ENCODE measurements at regions not wholly inside any gene's neighbourhood (a gene's known extent, or its start where the extent isn't known, plus 50 kb on each side); places are given as distances from the start of the nearest gene placed in this dataset.

GRCh38 chr12:42705863-42706262, 116.3 kb upstream of the PRICKLE1 start:
- FAIRE-seq, result no peak
- peak; percentile 46 for DNase-seq (ENCODE audit: insufficient read length, low spot score)

GRCh38 chr12:42704810-42705401, 115.4 kb upstream of the PRICKLE1 start:
- no peak for FAIRE-seq
- DNase-seq (ENCODE audit: insufficient read length, low spot score), result no peak

GRCh38 chr12:42704340-42704739, 114.8 kb upstream of the PRICKLE1 start:
- DNase-seq (ENCODE audit: insufficient read length, low spot score), result no peak

GRCh38 chr12:42701084-42701483, 111.5 kb upstream of the PRICKLE1 start:
- no peak for FAIRE-seq
- no peak for DNase-seq (ENCODE audit: insufficient read length, low spot score)

More at GRCh38 chr12:42704340-42704739, 114.8 kb upstream of the PRICKLE1 start:
- FAIRE-seq, result no peak

GRCh38 chr12:42698213-42698612, 108.7 kb upstream of the PRICKLE1 start:
- no peak for FAIRE-seq
- no peak for DNase-seq (ENCODE audit: insufficient read length, low spot score)

- DNase-seq (ENCODE audit: insufficient read length, low spot score), result no peak
Measured at GRCh38 chr12:42696406-42697149, 107.0 kb upstream of the PRICKLE1 start.

GRCh38 chr12:42695490-42695995, 106.0 kb upstream of the PRICKLE1 start:
- DNase-seq (ENCODE audit: insufficient read length, low spot score), result no peak
- no peak for FAIRE-seq

More at GRCh38 chr12:42696406-42697149, 107.0 kb upstream of the PRICKLE1 start:
- no peak for FAIRE-seq

GRCh38 chr12:42692749-42693148, 103.2 kb upstream of the PRICKLE1 start:
- DNase-seq (ENCODE audit: insufficient read length, low spot score), result no peak
- no peak for FAIRE-seq

- DNase-seq (ENCODE audit: insufficient read length, low spot score) (no peak), FAIRE-seq (no peak)
Measured at GRCh38 chr12:42691991-42692557, 102.5 kb upstream of the PRICKLE1 start.

GRCh38 chr12:42690264-42690663, 100.7 kb upstream of the PRICKLE1 start:
- FAIRE-seq, result no peak
- DNase-seq (ENCODE audit: insufficient read length, low spot score), result no peak

- DNase-seq (ENCODE audit: insufficient read length, low spot score) (no peak), FAIRE-seq (no peak)
Measured at GRCh38 chr12:42689699-42690098, 100.2 kb upstream of the PRICKLE1 start.

GRCh38 chr12:42686514-42687172, 97.1 kb upstream of the PRICKLE1 start:
- DNase-seq (ENCODE audit: insufficient read length, low spot score) (no peak), FAIRE-seq (no peak)

- FAIRE-seq, result no peak
- no peak for DNase-seq (ENCODE audit: insufficient read length, low spot score)
Measured at GRCh38 chr12:42684802-42685071, 95.2 kb upstream of the PRICKLE1 start.

- no peak for FAIRE-seq
- no peak for DNase-seq (ENCODE audit: insufficient read length, low spot score)
Measured at GRCh38 chr12:42683933-42684801, 94.6 kb upstream of the PRICKLE1 start.

- DNase-seq (ENCODE audit: insufficient read length, low spot score) (no peak), FAIRE-seq (no peak)
Measured at GRCh38 chr12:42683266-42683665, 93.7 kb upstream of the PRICKLE1 start.

GRCh38 chr12:42679466-42679865, 89.9 kb upstream of the PRICKLE1 start:
- no peak for FAIRE-seq
- no peak for DNase-seq (ENCODE audit: insufficient read length, low spot score)

GRCh38 chr12:42677461-42677860, 87.9 kb upstream of the PRICKLE1 start:
- FAIRE-seq (no peak), DNase-seq (ENCODE audit: insufficient read length, low spot score) (no peak)

- DNase-seq (ENCODE audit: insufficient read length, low spot score) (no peak), FAIRE-seq (no peak)
Measured at GRCh38 chr12:42673535-42673934, 84.0 kb upstream of the PRICKLE1 start.

- no peak for DNase-seq (ENCODE audit: insufficient read length, low spot score)
- no peak for FAIRE-seq
Measured at GRCh38 chr12:42670719-42671118, 81.2 kb upstream of the PRICKLE1 start.

GRCh38 chr12:42669553-42669952, 80.0 kb upstream of the PRICKLE1 start:
- FAIRE-seq, result no peak
- DNase-seq (ENCODE audit: insufficient read length, low spot score), result peak; percentile 10

Data from HTR-8/SVneo (cell line).